Uterus (tissue), 3 donors: ENCODE measurements at regions not wholly inside any gene's neighbourhood (a gene's known extent, or its start where the extent isn't known, plus 50 kb on each side); places are given as distances from the start of the nearest gene placed in this dataset.

ENCODE experiments used
- DNase-seq, 2 donors: peaks; one replicate each; pipeline ENCODE4 v3.0.0-alpha.2; 2019 to 2020
- H3K27ac ChIP-seq, 2 donors: fragments of 200-600 bp; sonication (generic); 1 replicate in 1 of 2; 2 replicates in 1 of 2; pipeline ENCODE4 v1.5.1; 2016 to 2018
- H3K27me3 ChIP-seq, 2 donors: fragments of 200-600 bp; sonication (generic); one replicate each; pipeline ENCODE4 v1.5.1; 2018 to 2019; ENCODE audit warnings: control low read depth in 1 of 2
- H3K36me3 ChIP-seq, 2 donors: fragments of 200-600 bp; sonication (generic); one replicate each; pipeline ENCODE4 v1.5.1; 2019; ENCODE audit warnings: control low read depth in 1 of 2
- H3K4me1 ChIP-seq, 2 donors: fragments of 200-600 bp; sonication (generic); one replicate each; pipeline ENCODE4 v1.5.1; 2018 to 2019; ENCODE audit warnings: control low read depth in 1 of 2
- H3K4me3 ChIP-seq, 2 donors: fragments of 200-600 bp; sonication (generic); 1 replicate in 1 of 2; 2 replicates in 1 of 2; pipeline ENCODE4 v1.5.1; 2018 to 2019; ENCODE audit warnings: mild to moderate bottlenecking in 1 of 2
- H3K9me3 ChIP-seq, 2 donors: fragments of 200-600 bp; sonication (generic); one replicate each; pipeline ENCODE4 v1.5.1; 2019; ENCODE audit warnings: control low read depth in 1 of 2
- CTCF ChIP-seq, 4 experiments: fragments of 200-600 bp in 2 of 4; fragments of 450-650 bp in 2 of 4; sonication (generic) in 2 of 4; IDR thresholded peaks; one replicate each; pipeline ENCODE4 v1.5.1; 2016 to 2019; ENCODE audit warnings: antibody characterized with exemption in 4 of 4, mild to moderate bottlenecking in 2 of 4, moderate library complexity in 1 of 4
- POLR2A ChIP-seq, 2 donors: fragments of 450-650 bp; IDR thresholded peaks; one replicate each; pipeline ENCODE4 v1.6.1; 2016; ENCODE audit warnings: antibody characterized with exemption in 2 of 2, mild to moderate bottlenecking in 1 of 2, moderate library complexity in 1 of 2
- intact Hi-C: fragments of 100-400 bp; cut with DNase I; formaldehyde crosslinking; loops from one replicate; pipeline ENCODE4 v1.15.1; 2023; ENCODE audit warnings: low total_unique reads
- donor health status: DM: yes; HTN: yes; CAD: no.

GRCh38 chr20:43283126-43283525 lies 93.4 kb upstream of the PTPRT start:
- no peak overlapping the region for H3K4me3 ChIP-seq

DNA sequence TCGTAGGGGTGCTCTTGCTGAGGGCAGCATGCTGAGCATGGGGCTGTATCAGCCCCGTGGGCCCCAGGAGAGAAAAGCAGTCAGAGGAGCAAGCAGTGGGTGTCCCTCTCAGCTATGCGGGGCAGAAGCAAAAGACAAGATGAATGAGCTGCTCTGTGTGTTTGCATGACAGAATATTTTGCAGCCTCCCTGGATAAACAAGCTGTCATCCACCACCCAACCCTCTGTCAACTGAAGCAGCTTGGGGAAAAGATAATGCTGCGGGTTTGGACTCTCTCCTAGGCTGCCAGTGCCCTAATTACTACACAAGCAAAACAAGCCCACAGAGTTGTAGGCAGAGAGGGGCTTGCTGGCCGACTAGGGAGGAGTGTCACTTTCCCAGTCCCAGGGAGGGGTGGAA lies 82.3 kb upstream of the PTPRT start:
- Histone ChIP-seq H3K9me3 (no peaks in the 10 kb centered on the region), H3K4me3 (no peak overlapping the region), H3K27ac (no peak overlapping the region), H3K4me1 (no peaks in the 10 kb centered on the region), H3K27me3 (no peaks in the 10 kb centered on the region), H3K36me3 (no peaks in the 10 kb centered on the region)
- intact Hi-C loops, result no loop called here
- no peak for DNase-seq
- TF ChIP-seq POLR2A (IDR thresholded peaks at IDR 0.05) (no peak), CTCF (IDR thresholded peaks at IDR 0.05) (no peak)

More at GRCh38 chr20:43283126-43283525, 93.4 kb upstream of the PTPRT start:
- Histone ChIP-seq H3K36me3 (no peaks in the 10 kb centered on the region), H3K4me1 (no peaks in the 10 kb centered on the region), H3K9me3 (no peaks in the 10 kb centered on the region), H3K27me3 (no peaks in the 10 kb centered on the region), H3K27ac (no peak overlapping the region)
- DNase-seq, result no peak
- intact Hi-C loops, result no loop called here
- TF ChIP-seq CTCF (IDR thresholded peaks at IDR 0.05), result no peak
- no peak for TF ChIP-seq POLR2A (IDR thresholded peaks at IDR 0.05)

DNA sequence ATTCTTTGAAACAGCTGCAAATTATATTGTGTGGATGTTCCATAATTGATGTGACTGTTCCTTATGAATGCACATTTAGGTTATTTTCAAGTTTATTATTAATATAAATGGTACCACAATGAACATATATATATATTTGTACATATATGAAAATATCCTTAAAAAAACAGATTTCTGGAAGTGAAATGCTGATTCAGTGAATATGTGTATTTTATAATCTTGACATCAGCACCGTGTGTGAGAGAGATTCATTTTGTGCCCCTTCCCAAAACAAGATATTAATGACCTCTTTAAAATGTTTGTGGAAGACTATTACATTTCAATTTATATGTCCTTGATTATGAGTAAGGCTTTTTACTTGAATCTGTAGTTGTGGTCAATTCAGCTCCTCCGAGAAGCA lies 75.7 kb upstream of the PTPRT start:
- DNase-seq, result no peak
- no peaks in the 10 kb centered on the region for H3K4me1 ChIP-seq
- no peak for TF ChIP-seq CTCF (IDR thresholded peaks at IDR 0.05)
- TF ChIP-seq POLR2A (IDR thresholded peaks at IDR 0.05), result no peak
- no peaks in the 10 kb centered on the region for H3K9me3 ChIP-seq
- no peaks in the 10 kb centered on the region for H3K27me3 ChIP-seq
- intact Hi-C loops, result no loop called here
- H3K36me3 ChIP-seq, result no peaks in the 10 kb centered on the region
- H3K27ac ChIP-seq, result no peak overlapping the region
- H3K4me3 ChIP-seq, result no peak overlapping the region

DNA sequence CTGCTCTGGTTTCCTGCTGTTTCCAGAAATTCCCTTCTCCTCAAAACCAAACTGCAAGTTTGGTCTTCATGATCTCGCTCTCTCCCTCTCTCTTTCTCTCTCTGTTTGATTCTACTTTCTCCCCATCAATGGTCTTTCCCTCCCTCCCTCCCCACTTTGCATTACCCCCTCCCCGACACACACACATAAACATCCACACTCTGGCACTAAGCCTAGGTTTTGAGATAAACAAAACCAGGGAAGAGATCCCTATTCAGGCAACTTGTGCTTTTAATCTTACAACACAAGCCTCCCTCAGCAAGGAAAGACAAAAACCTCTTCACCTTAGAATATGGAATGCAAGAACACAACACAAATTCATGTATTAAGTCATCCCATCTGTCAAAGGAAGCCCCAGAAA lies 73.5 kb upstream of the PTPRT start:
- intact Hi-C loops, result no loop called here
- H3K36me3 ChIP-seq, result no peaks in the 10 kb centered on the region
- no peak for DNase-seq
- H3K4me3 ChIP-seq, result no peak overlapping the region
- no peak overlapping the region for H3K27ac ChIP-seq
- H3K4me1 ChIP-seq, result no peaks in the 10 kb centered on the region
- TF ChIP-seq CTCF (IDR thresholded peaks at IDR 0.05) (no peak), POLR2A (IDR thresholded peaks at IDR 0.05) (no peak)
- no peaks in the 10 kb centered on the region for H3K27me3 ChIP-seq
- no peaks in the 10 kb centered on the region for H3K9me3 ChIP-seq

- H3K4me3 ChIP-seq, result no peak overlapping the region
- TF ChIP-seq CTCF (IDR thresholded peaks at IDR 0.05), result no peak
- TF ChIP-seq POLR2A (IDR thresholded peaks at IDR 0.05), result no peak
- H3K9me3 ChIP-seq, result no peaks in the 10 kb centered on the region
- no peaks in the 10 kb centered on the region for H3K27me3 ChIP-seq
- H3K4me1 ChIP-seq, result no peaks in the 10 kb centered on the region
- intact Hi-C loops, result no loop called here
- no peak for DNase-seq
- H3K27ac ChIP-seq, result no peak overlapping the region
- no peaks in the 10 kb centered on the region for H3K36me3 ChIP-seq
These were observed 72.6 kb upstream of the PTPRT start for GRCh38 chr20:43262341-43262740.
